ENCODE measurements at regions not wholly inside any gene's neighbourhood (a gene's known extent, or its start where the extent isn't known, plus 50 kb on each side); places are given as distances from the start of the nearest gene placed in this dataset.

DNA sequence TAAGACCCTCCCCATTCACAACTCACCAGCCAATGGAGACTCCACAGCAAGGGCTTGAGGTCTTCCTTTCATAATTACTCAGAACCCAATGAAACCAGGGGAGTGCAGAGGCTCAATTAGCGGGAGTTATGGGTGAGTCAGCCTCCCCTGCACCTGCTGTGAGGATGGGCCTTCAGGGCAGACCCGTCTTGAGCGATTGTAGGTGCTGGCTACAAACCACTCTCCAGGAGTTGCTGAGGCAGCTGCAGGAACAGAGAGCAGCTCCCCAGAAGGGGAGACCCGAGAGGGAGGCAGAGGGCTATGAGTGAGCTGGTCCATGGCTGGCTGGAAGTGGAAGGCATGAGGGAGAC is 58.5 kb upstream of the SORCS3 start:
- 80% methylated on average over 1 of the region's 4 CpGs for WGBS (ENCODE audit: insufficient coverage, low lambda C conversion rate)
- no peaks in the 10 kb centered on the region for H3K9me3 ChIP-seq (ENCODE audit: control insufficient read depth, low read depth, low read length)
- H3K27me3 ChIP-seq (ENCODE audit: control insufficient read depth, insufficient read depth, low read length): peaks cover 11% of the 10 kb centered on the region
- no peak for DNase-seq
- H3K4me3 ChIP-seq (ENCODE audit: low read length): no peak overlapping the region
- no peak overlapping the region for H3K27ac ChIP-seq (ENCODE audit: low read length)
- H3K36me3 ChIP-seq (ENCODE audit: control insufficient read depth, insufficient read depth, low read length): no peaks in the 10 kb centered on the region
- H3K4me1 ChIP-seq (ENCODE audit: control insufficient read depth, insufficient read depth, low read length): no peaks in the 10 kb centered on the region

DNA sequence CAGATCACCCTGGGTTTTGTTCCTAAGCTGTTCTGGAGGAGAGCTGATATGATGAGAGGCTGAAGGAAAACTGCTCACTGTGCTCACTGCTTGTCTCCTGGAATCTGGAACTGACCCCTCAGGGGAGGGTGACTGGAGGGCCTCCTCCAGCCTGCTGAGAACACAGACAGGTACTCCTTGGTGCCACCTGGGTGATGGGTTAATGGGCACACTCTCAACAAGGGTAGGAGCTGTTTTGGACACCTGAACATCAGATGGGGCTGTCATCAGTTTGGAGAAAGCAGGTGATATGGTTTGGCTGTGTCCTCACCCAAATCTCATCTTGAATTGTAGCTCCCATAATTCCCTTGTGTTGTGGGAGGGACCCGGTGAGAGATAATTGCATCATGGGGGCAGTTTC is 58.1 kb upstream of the SORCS3 start:
- Histone ChIP-seq H3K4me1 (ENCODE audit: control insufficient read depth, insufficient read depth, low read length) (no peaks in the 10 kb centered on the region), H3K27me3 (ENCODE audit: control insufficient read depth, insufficient read depth, low read length) (peaks cover 11% of the 10 kb centered on the region), H3K9me3 (ENCODE audit: control insufficient read depth, low read depth, low read length) (no peaks in the 10 kb centered on the region), H3K36me3 (ENCODE audit: control insufficient read depth, insufficient read depth, low read length) (no peaks in the 10 kb centered on the region), H3K4me3 (ENCODE audit: low read length) (no peak overlapping the region), H3K27ac (ENCODE audit: low read length) (no peak overlapping the region)
- DNase-seq: no peak
- WGBS (ENCODE audit: insufficient coverage, low lambda C conversion rate): no CpG with 5 or more reads among the region's 1 CpG

DNA sequence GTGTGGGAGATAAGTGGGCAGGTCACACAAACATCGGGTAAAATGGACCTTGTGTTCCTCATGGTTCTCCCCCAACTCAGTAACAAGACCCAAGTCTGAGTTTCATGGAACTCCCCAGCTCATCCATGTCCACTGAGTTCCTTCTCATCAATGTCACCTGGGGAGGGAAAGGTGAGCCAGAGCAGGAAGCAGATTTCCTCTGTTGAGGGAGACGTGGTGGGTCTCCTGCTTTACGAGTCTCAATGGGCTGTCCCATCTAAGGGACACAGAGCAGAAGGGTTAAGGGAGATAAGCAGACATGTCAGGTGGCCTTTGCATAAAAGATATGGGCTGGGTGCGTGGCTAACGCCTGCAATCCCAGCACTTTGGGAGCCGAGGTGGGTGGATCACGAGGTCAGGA is 56.5 kb upstream of the SORCS3 start:
- DNase-seq: no peak
- Histone ChIP-seq H3K9me3 (ENCODE audit: control insufficient read depth, low read depth, low read length) (no peaks in the 10 kb centered on the region), H3K36me3 (ENCODE audit: control insufficient read depth, insufficient read depth, low read length) (no peaks in the 10 kb centered on the region), H3K4me3 (ENCODE audit: low read length) (no peak overlapping the region), H3K4me1 (ENCODE audit: control insufficient read depth, insufficient read depth, low read length) (no peaks in the 10 kb centered on the region), H3K27me3 (ENCODE audit: control insufficient read depth, insufficient read depth, low read length) (peaks cover 11% of the 10 kb centered on the region), H3K27ac (ENCODE audit: low read length) (no peak overlapping the region)
- WGBS (ENCODE audit: insufficient coverage, low lambda C conversion rate): 100% methylated on average over 1 of the region's 7 CpGs

- WGBS (ENCODE audit: insufficient coverage, low lambda C conversion rate): 79% methylated on average over 2 of the region's 2 CpGs
Observed at GRCh38 chr10:104587751-104588150, 53.3 kb upstream of the SORCS3 start.

DNA sequence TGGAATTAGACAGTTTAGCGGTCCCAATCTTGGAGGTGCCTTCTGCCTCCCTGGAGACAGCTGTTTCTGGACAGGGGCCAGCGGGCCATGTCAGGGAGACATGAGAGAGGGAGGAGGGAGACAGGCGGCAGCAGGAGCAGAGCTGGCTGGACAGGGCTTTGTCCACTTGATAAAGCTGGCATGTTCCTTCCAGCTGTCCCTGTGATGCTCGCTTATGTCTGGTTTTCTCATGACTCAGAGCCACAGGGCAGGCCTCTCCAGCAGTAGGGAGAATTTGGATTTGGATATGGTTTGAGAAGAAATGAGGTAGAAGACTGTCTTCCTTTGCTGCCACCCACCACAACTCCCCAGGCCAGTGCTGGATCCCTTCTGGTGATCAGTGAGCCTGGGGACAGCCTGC is 51.7 kb upstream of the SORCS3 start:
- Histone ChIP-seq H3K36me3 (ENCODE audit: control insufficient read depth, insufficient read depth, low read length) (no peaks in the 10 kb centered on the region), H3K27me3 (ENCODE audit: control insufficient read depth, insufficient read depth, low read length) (no peaks in the 10 kb centered on the region), H3K27ac (ENCODE audit: low read length) (no peak overlapping the region), H3K4me1 (ENCODE audit: control insufficient read depth, insufficient read depth, low read length) (no peaks in the 10 kb centered on the region), H3K9me3 (ENCODE audit: control insufficient read depth, low read depth, low read length) (no peaks in the 10 kb centered on the region), H3K4me3 (ENCODE audit: low read length) (no peak overlapping the region)
- DNase-seq: no peak
- WGBS (ENCODE audit: insufficient coverage, low lambda C conversion rate): no CpG with 5 or more reads among the region's 4 CpGs

More at GRCh38 chr10:104587751-104588150, 53.3 kb upstream of the SORCS3 start:
- Histone ChIP-seq H3K4me3 (ENCODE audit: low read length) (no peak overlapping the region), H3K9me3 (ENCODE audit: control insufficient read depth, low read depth, low read length) (no peaks in the 10 kb centered on the region), H3K4me1 (ENCODE audit: control insufficient read depth, insufficient read depth, low read length) (no peaks in the 10 kb centered on the region), H3K36me3 (ENCODE audit: control insufficient read depth, insufficient read depth, low read length) (no peaks in the 10 kb centered on the region), H3K27me3 (ENCODE audit: control insufficient read depth, insufficient read depth, low read length) (no peaks in the 10 kb centered on the region), H3K27ac (ENCODE audit: low read length) (no peak overlapping the region)
- DNase-seq: no peak

DNA sequence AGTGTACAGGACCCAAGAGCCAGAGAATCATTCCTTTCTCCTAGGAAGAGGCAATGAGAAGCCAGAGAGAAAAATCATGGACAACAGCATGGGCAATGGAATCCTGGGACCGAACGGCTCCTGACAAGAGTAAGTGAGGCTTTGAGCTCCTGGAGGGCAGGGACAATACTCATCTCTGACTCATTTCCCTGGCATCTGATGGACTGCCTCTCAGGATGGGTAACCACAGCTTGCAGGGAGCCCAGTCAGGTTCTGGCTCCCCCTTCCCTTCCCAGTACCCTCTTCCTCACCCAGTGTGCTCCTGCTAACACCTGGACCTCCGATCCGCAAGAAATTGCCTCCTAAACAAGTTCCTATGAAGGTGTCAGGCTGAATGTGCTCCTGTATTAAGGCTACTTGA is 51.2 kb upstream of the SORCS3 start:
- Histone ChIP-seq H3K4me3 (ENCODE audit: low read length) (no peak overlapping the region), H3K27me3 (ENCODE audit: control insufficient read depth, insufficient read depth, low read length) (no peaks in the 10 kb centered on the region), H3K9me3 (ENCODE audit: control insufficient read depth, low read depth, low read length) (no peaks in the 10 kb centered on the region), H3K4me1 (ENCODE audit: control insufficient read depth, insufficient read depth, low read length) (no peaks in the 10 kb centered on the region), H3K27ac (ENCODE audit: low read length) (no peak overlapping the region), H3K36me3 (ENCODE audit: control insufficient read depth, insufficient read depth, low read length) (no peaks in the 10 kb centered on the region)
- no peak for DNase-seq
- 92% methylated on average over 2 of the region's 4 CpGs for WGBS (ENCODE audit: insufficient coverage, low lambda C conversion rate)

All from large intestine (tissue), 3 donors.